ENCODE measurements at regions not wholly inside any gene's neighbourhood (a gene's known extent, or its start where the extent isn't known, plus 50 kb on each side); places are given as distances from the start of the nearest gene placed in this dataset.
"Not testable (repeated sequence)": the region's sequence is repeated elsewhere in the genome, so short reads cannot be mapped to it uniquely, and the experiment has no call there.

GRCh38 chr2:131627777-131628176 lies 100.1 kb downstream of the CCDC74A start:
- FAIRE-seq; intact Hi-C loops (cut with micrococcal nuclease); H3K4me2 ChIP-seq (ENCODE audit: insufficient read depth, low read length): not testable (repeated sequence)

GRCh38 chr2:131631648-131632047 lies 104.0 kb downstream of the CCDC74A start:
- CTCF ChIA-PET; H3K9me1 ChIP-seq (replicated peaks; ENCODE audit: control insufficient read depth, extremely low read depth, insufficient read depth, low read length); DNase-seq (ENCODE audit: low read depth, low spot score); dilution Hi-C loops (cut with MboI; ENCODE audit: extremely low pct_ligation_motif_present, low sequenced_read_pairs); FAIRE-seq; H3K27ac ChIP-seq (ENCODE audit: insufficient read depth, low read depth, low read length); BruUV-seq (replicated peaks); H3K9me3 ChIP-seq (replicated peaks; ENCODE audit: control insufficient read depth, insufficient read depth, low read length); intact Hi-C loops (cut with micrococcal nuclease); H3K4me1 ChIP-seq (ENCODE audit: control insufficient read depth, extremely low read depth, insufficient read depth, low read length); H3K4me2 ChIP-seq (ENCODE audit: insufficient read depth, low read length); H2AFZ ChIP-seq (ENCODE audit: low read depth, low read length); POLR2A ChIA-PET; H3K4me3 ChIP-seq (replicated peaks in 1 of 3; ENCODE audit: insufficient read depth in 1 of 3, low read depth in 1 of 3, low read length in 3 of 3); H3K9ac ChIP-seq (replicated peaks; ENCODE audit: extremely low read depth, insufficient read depth, low read length); H3K36me3 ChIP-seq (ENCODE audit: control insufficient read depth in 2 of 2, extremely low read depth in 1 of 2, insufficient read depth in 2 of 2, low read length in 2 of 2); H3K79me2 ChIP-seq (ENCODE audit: control insufficient read depth, insufficient read depth, low read length); H4K20me1 ChIP-seq (replicated peaks; ENCODE audit: control insufficient read depth, extremely low read depth, insufficient read depth, low read length); H3K27me3 ChIP-seq (ENCODE audit: control insufficient read depth in 2 of 2, insufficient read depth in 2 of 2, low read length in 2 of 2): not testable (repeated sequence)

More at GRCh38 chr2:131627777-131628176, 100.1 kb downstream of the CCDC74A start:
- CTCF ChIA-PET; H3K79me2 ChIP-seq (ENCODE audit: control insufficient read depth, insufficient read depth, low read length); H3K36me3 ChIP-seq (ENCODE audit: control insufficient read depth in 2 of 2, extremely low read depth in 1 of 2, insufficient read depth in 2 of 2, low read length in 2 of 2); H3K9ac ChIP-seq (replicated peaks; ENCODE audit: extremely low read depth, insufficient read depth, low read length); H3K9me1 ChIP-seq (replicated peaks; ENCODE audit: control insufficient read depth, extremely low read depth, insufficient read depth, low read length); dilution Hi-C loops (cut with MboI; ENCODE audit: extremely low pct_ligation_motif_present, low sequenced_read_pairs); H3K4me1 ChIP-seq (ENCODE audit: control insufficient read depth, extremely low read depth, insufficient read depth, low read length); DNase-seq (ENCODE audit: low read depth, low spot score); H3K27me3 ChIP-seq (ENCODE audit: control insufficient read depth in 2 of 2, insufficient read depth in 2 of 2, low read length in 2 of 2); H3K9me3 ChIP-seq (replicated peaks; ENCODE audit: control insufficient read depth, insufficient read depth, low read length); H3K4me3 ChIP-seq (replicated peaks in 1 of 3; ENCODE audit: insufficient read depth in 1 of 3, low read depth in 1 of 3, low read length in 3 of 3); POLR2A ChIA-PET; H4K20me1 ChIP-seq (replicated peaks; ENCODE audit: control insufficient read depth, extremely low read depth, insufficient read depth, low read length); H3K27ac ChIP-seq (ENCODE audit: insufficient read depth, low read depth, low read length); BruUV-seq (replicated peaks); H2AFZ ChIP-seq (ENCODE audit: low read depth, low read length): not testable (repeated sequence)

GRCh38 chr2:131633405-131633804 lies 105.7 kb downstream of the CCDC74A start:
- BruUV-seq (replicated peaks); H3K9me1 ChIP-seq (replicated peaks; ENCODE audit: control insufficient read depth, extremely low read depth, insufficient read depth, low read length); FAIRE-seq; H3K4me2 ChIP-seq (ENCODE audit: insufficient read depth, low read length); POLR2A ChIA-PET; H3K9ac ChIP-seq (replicated peaks; ENCODE audit: extremely low read depth, insufficient read depth, low read length); H4K20me1 ChIP-seq (replicated peaks; ENCODE audit: control insufficient read depth, extremely low read depth, insufficient read depth, low read length); H3K79me2 ChIP-seq (ENCODE audit: control insufficient read depth, insufficient read depth, low read length); H2AFZ ChIP-seq (ENCODE audit: low read depth, low read length); H3K36me3 ChIP-seq (ENCODE audit: control insufficient read depth in 2 of 2, extremely low read depth in 1 of 2, insufficient read depth in 2 of 2, low read length in 2 of 2); H3K27me3 ChIP-seq (ENCODE audit: control insufficient read depth in 2 of 2, insufficient read depth in 2 of 2, low read length in 2 of 2); dilution Hi-C loops (cut with MboI; ENCODE audit: extremely low pct_ligation_motif_present, low sequenced_read_pairs); H3K27ac ChIP-seq (ENCODE audit: insufficient read depth, low read depth, low read length); CTCF ChIA-PET; intact Hi-C loops (cut with micrococcal nuclease); DNase-seq (ENCODE audit: low read depth, low spot score); H3K4me1 ChIP-seq (ENCODE audit: control insufficient read depth, extremely low read depth, insufficient read depth, low read length); H3K4me3 ChIP-seq (replicated peaks in 1 of 3; ENCODE audit: insufficient read depth in 1 of 3, low read depth in 1 of 3, low read length in 3 of 3); H3K9me3 ChIP-seq (replicated peaks; ENCODE audit: control insufficient read depth, insufficient read depth, low read length): not testable (repeated sequence)

GRCh38 chr2:131633827-131634695 lies 106.4 kb downstream of the CCDC74A start:
- BruUV-seq (replicated peaks); H3K4me3 ChIP-seq (replicated peaks in 1 of 3; ENCODE audit: insufficient read depth in 1 of 3, low read depth in 1 of 3, low read length in 3 of 3); H4K20me1 ChIP-seq (replicated peaks; ENCODE audit: control insufficient read depth, extremely low read depth, insufficient read depth, low read length); CTCF ChIA-PET; H3K4me2 ChIP-seq (ENCODE audit: insufficient read depth, low read length); intact Hi-C loops (cut with micrococcal nuclease); H3K27ac ChIP-seq (ENCODE audit: insufficient read depth, low read depth, low read length); H3K79me2 ChIP-seq (ENCODE audit: control insufficient read depth, insufficient read depth, low read length); H3K4me1 ChIP-seq (ENCODE audit: control insufficient read depth, extremely low read depth, insufficient read depth, low read length); POLR2A ChIA-PET; FAIRE-seq; H3K9me1 ChIP-seq (replicated peaks; ENCODE audit: control insufficient read depth, extremely low read depth, insufficient read depth, low read length); H3K27me3 ChIP-seq (ENCODE audit: control insufficient read depth in 2 of 2, insufficient read depth in 2 of 2, low read length in 2 of 2); H3K9ac ChIP-seq (replicated peaks; ENCODE audit: extremely low read depth, insufficient read depth, low read length); dilution Hi-C loops (cut with MboI; ENCODE audit: extremely low pct_ligation_motif_present, low sequenced_read_pairs); DNase-seq (ENCODE audit: low read depth, low spot score); H3K36me3 ChIP-seq (ENCODE audit: control insufficient read depth in 2 of 2, extremely low read depth in 1 of 2, insufficient read depth in 2 of 2, low read length in 2 of 2); H2AFZ ChIP-seq (ENCODE audit: low read depth, low read length); H3K9me3 ChIP-seq (replicated peaks; ENCODE audit: control insufficient read depth, insufficient read depth, low read length): not testable (repeated sequence)
